ENCODE measurements at regions not wholly inside any gene's neighbourhood (a gene's known extent, or its start where the extent isn't known, plus 50 kb on each side); places are given as distances from the start of the nearest gene placed in this dataset.

DNA sequence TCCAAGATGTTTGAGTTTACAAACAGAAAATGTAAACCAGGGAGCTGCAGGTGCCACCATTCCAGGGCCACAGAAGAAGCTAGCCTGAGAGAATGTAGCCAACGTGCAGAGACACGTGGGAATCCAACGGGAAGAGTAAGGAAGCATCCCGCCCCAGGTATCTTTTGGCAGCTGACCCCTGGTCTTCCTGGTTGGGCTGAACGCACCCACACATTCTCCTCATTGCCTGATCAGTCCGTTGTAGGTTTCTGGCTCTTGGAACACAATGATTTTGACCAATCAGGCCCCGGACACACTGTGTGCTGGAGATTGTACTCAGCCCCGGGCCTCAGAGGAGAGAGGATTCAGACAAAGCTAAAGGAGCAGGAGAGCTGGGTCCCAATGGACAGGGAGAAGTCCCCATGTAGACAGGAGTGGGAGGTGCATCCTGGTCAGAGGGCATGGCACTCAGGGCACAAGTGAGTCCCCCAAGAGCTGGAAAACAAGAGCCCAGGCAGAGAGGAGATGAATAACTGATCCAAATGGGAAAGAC is 102.3 kb downstream of the TPRA1 start:
- TF ChIP-seq, protein P1, sequence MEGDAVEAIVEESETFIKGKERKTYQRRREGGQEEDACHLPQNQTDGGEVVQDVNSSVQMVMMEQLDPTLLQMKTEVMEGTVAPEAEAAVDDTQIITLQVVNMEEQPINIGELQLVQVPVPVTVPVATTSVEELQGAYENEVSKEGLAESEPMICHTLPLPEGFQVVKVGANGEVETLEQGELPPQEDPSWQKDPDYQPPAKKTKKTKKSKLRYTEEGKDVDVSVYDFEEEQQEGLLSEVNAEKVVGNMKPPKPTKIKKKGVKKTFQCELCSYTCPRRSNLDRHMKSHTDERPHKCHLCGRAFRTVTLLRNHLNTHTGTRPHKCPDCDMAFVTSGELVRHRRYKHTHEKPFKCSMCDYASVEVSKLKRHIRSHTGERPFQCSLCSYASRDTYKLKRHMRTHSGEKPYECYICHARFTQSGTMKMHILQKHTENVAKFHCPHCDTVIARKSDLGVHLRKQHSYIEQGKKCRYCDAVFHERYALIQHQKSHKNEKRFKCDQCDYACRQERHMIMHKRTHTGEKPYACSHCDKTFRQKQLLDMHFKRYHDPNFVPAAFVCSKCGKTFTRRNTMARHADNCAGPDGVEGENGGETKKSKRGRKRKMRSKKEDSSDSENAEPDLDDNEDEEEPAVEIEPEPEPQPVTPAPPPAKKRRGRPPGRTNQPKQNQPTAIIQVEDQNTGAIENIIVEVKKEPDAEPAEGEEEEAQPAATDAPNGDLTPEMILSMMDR (IDR thresholded peaks at IDR 0.05): no peak
- TF ChIP-seq POLR2A (IDR thresholded peaks at IDR 0.05): no peak

Data from testis (tissue), 2 donors.